ENCODE measurements at regions not wholly inside any gene's neighbourhood (a gene's known extent, or its start where the extent isn't known, plus 50 kb on each side); places are given as distances from the start of the nearest gene placed in this dataset.

GRCh38 chr13:38086721-38087120, 217.1 kb upstream of the TRPC4 start:
- dilution Hi-C loops (cut with HindIII; ENCODE audit: low sequenced_read_pairs, unreplicated experiment), result no loop called here
- H4K20me1 ChIP-seq (ENCODE audit: insufficient read depth, low read length), result no peaks in the 10 kb centered on the region
- no peak overlapping the region for H3K27ac ChIP-seq (ENCODE audit: insufficient read depth, low read length)
- H3K9me3 ChIP-seq (ENCODE audit: control insufficient read depth, insufficient read depth, low read length), result peaks cover 11% of the 10 kb centered on the region
- H4K5ac ChIP-seq (ENCODE audit: low read depth, low read length), result no peak overlapping the region
- POLR2A ChIA-PET (ENCODE audit: unreplicated experiment), result no interaction called here
- no peak overlapping the region for H3K14ac ChIP-seq (replicated peaks; ENCODE audit: low read depth, low read length)
- TF ChIP-seq CHD1 (IDR thresholded peaks at IDR 0.05; ENCODE audit: low read depth, low read length), result no peak
- no peak for TF ChIP-seq MXI1 (IDR thresholded peaks at IDR 0.05; ENCODE audit: borderline replicate concordance, low read depth, low read length)
- no peak for TF ChIP-seq ELK1 (IDR thresholded peaks at IDR 0.05; ENCODE audit: borderline replicate concordance, low read depth, low read length)
- TF ChIP-seq USF2 (IDR thresholded peaks at IDR 0.05; ENCODE audit: low read depth, low read length), result no peak
- TF ChIP-seq POLR2A (IDR thresholded peaks at IDR 0.05; ENCODE audit: low read depth, low read length), result no peak
- no peak for TF ChIP-seq RFX5 (IDR thresholded peaks at IDR 0.05; ENCODE audit: low read depth, low read length)
- no peak for TF ChIP-seq NFE2L2 (IDR thresholded peaks at IDR 0.05; ENCODE audit: low read depth, low read length)
- TF ChIP-seq RCOR1 (IDR thresholded peaks at IDR 0.05; ENCODE audit: insufficient replicate concordance, low read length), result no peak
- no peak for TF ChIP-seq MAZ (IDR thresholded peaks at IDR 0.05; ENCODE audit: borderline replicate concordance, low read depth, low read length)
- no peak for TF ChIP-seq CEBPB (IDR thresholded peaks at IDR 0.05; ENCODE audit: low read depth, low read length)
- TF ChIP-seq CTCF (conservative IDR thresholded peaks at IDR 0.05; ENCODE audit: low read depth, low read length), result no peak
- TF ChIP-seq FOS (IDR thresholded peaks at IDR 0.05; ENCODE audit: low read depth, low read length), result no peak
- no peak for TF ChIP-seq RAD21 (IDR thresholded peaks at IDR 0.05; ENCODE audit: low read length)
- no peak overlapping the region for H2BK20ac ChIP-seq (ENCODE audit: low read depth, low read length)
- no peak overlapping the region for H3K56ac ChIP-seq (ENCODE audit: extremely low read depth, insufficient read depth, low read length)
- ATAC-seq (ENCODE audit: low read depth) (no peak), DNase-seq (no peak)
- H3K4me2 ChIP-seq (ENCODE audit: low read depth, low read length), result no peak overlapping the region
- no peak overlapping the region for H4K8ac ChIP-seq (ENCODE audit: low read depth in 2 of 2, low read length in 2 of 2)
- H3K36me3 ChIP-seq (ENCODE audit: control insufficient read depth, insufficient read depth, low read length), result no peaks in the 10 kb centered on the region
- no peaks in the 10 kb centered on the region for H3K27me3 ChIP-seq (ENCODE audit: control insufficient read depth, insufficient read depth, low read length)
- WGBS, 2 experiments (ENCODE audit: extremely low coverage in 2 of 2, insufficient read length in 1 of 2), result 67% methylated on average over 1 of the region's 4 CpGs; no CpG with 5 or more reads in 1 of the 2 experiments
- intact Hi-C loops (cut with micrococcal nuclease), result no loop called here
- BruUV-seq (replicated peaks), result no TSS peak
- in situ Hi-C loops (cut with MboI; ENCODE audit: low sequenced_read_pairs), result no loop called here
- H2AK5ac ChIP-seq (ENCODE audit: low read depth, low read length), result no peak overlapping the region
- H2BK5ac ChIP-seq (ENCODE audit: low read depth, low read length, poor library complexity, severe bottlenecking), result no peak overlapping the region
- H2AK9ac ChIP-seq (replicated peaks; ENCODE audit: low read depth, low read length, poor library complexity), result no peak overlapping the region
- H2AFZ ChIP-seq (replicated peaks; ENCODE audit: low read length, poor library complexity), result no peak overlapping the region
- H2BK15ac ChIP-seq (ENCODE audit: low read depth, low read length), result no peak overlapping the region
- no peaks in the 10 kb centered on the region for H3K9me1 ChIP-seq (ENCODE audit: insufficient read depth, low read length)
- H3K18ac ChIP-seq (ENCODE audit: low read depth, low read length), result no peak overlapping the region
- no peak overlapping the region for H3K4ac ChIP-seq (ENCODE audit: low read depth, low read length)
- H3K9ac ChIP-seq (ENCODE audit: low read depth, low read length), result no peak overlapping the region
- no peaks in the 10 kb centered on the region for H3K4me1 ChIP-seq (ENCODE audit: control insufficient read depth, insufficient read depth, low read length)
- CTCF ChIA-PET, result interaction anchor here (0.7 kb wide), 1 partner anchor 1544 kb away, joined by 3 read pairs; no protein-coding TSS in a partner anchor
- H3K4me3 ChIP-seq (ENCODE audit: insufficient read depth, low read depth, low read length), result no peak overlapping the region
- no peaks in the 10 kb centered on the region for H3K79me1 ChIP-seq (ENCODE audit: low read depth in 1 of 2, low read length in 2 of 2)
- H2BK120ac ChIP-seq (ENCODE audit: low read depth, low read length), result no peak overlapping the region
- H4K91ac ChIP-seq (ENCODE audit: insufficient read depth, low read depth, low read length), result no peak overlapping the region
- no peak overlapping the region for H3K23ac ChIP-seq (ENCODE audit: low read depth, low read length)
